Gastroesophageal sphincter (tissue), 3 donors: ENCODE measurements at regions not wholly inside any gene's neighbourhood (a gene's known extent, or its start where the extent isn't known, plus 50 kb on each side); places are given as distances from the start of the nearest gene placed in this dataset.

Source experiments
- CTCF ChIP-seq, 4 experiments: fragments of 200-600 bp in 2 of 4; fragments of 450-650 bp in 2 of 4; sonication (generic) in 1 of 4; IDR thresholded peaks; one replicate each; pipeline ENCODE4 v1.5.1; 2017 to 2019; ENCODE audit warnings: antibody characterized with exemption in 4 of 4, mild to moderate bottlenecking in 2 of 4, moderate library complexity in 2 of 4
- EP300 ChIP-seq: sonication (generic); formaldehyde crosslinking; IDR thresholded peaks from one replicate; pipeline ENCODE4 v1.6.1; 2017; ENCODE audit warnings: antibody characterized with exemption, mild to moderate bottlenecking
- POLR2A ChIP-seq, 2 donors: fragments of 450-650 bp; IDR thresholded peaks; one replicate each; pipeline ENCODE4 v1.6.1; 2017; ENCODE audit warnings: antibody characterized with exemption in 2 of 2, mild to moderate bottlenecking in 2 of 2, moderate library complexity in 1 of 2
- POLR2AphosphoS5 ChIP-seq: sonication (generic); formaldehyde crosslinking; IDR thresholded peaks from one replicate; pipeline ENCODE4 v1.6.1; 2017; ENCODE audit warnings: antibody characterized with exemption

- TF ChIP-seq CTCF (IDR thresholded peaks at IDR 0.05) = no peak
- TF ChIP-seq POLR2A (IDR thresholded peaks at IDR 0.05) = no peak
- no peak for TF ChIP-seq POLR2AphosphoS5
- no peak for TF ChIP-seq EP300
Observed at GRCh38 chr7:153010416-153010815, 250.9 kb downstream of the ACTR3B start.
